Esophagus (tissue), 2 donors: ENCODE measurements at regions not wholly inside any gene's neighbourhood (a gene's known extent, or its start where the extent isn't known, plus 50 kb on each side); places are given as distances from the start of the nearest gene placed in this dataset.

Source experiments
- H3K27ac ChIP-seq, 2 donors: one replicate each; pipeline ENCODE4 v1.5.1; 2013; ENCODE audit warnings: low read depth in 2 of 2, mild to moderate bottlenecking in 2 of 2, inconsistent platforms in 1 of 2, low read length in 1 of 2, moderate library complexity in 1 of 2
- H3K27me3 ChIP-seq, 2 donors: one replicate each; pipeline ENCODE4 v1.6.1; 2013; ENCODE audit warnings: low read length in 2 of 2, control low read depth in 1 of 2, mild to moderate bottlenecking in 1 of 2; ENCODE audit not compliant: insufficient read depth in 2 of 2, control insufficient read depth in 1 of 2
- H3K36me3 ChIP-seq, 2 donors: one replicate each; pipeline ENCODE4 v1.6.1; 2013; ENCODE audit warnings: low read length in 1 of 2; ENCODE audit not compliant: control insufficient read depth in 2 of 2, insufficient read depth in 2 of 2
- H3K4me1 ChIP-seq, 2 donors: one replicate each; pipeline ENCODE4 v1.6.1; 2013; ENCODE audit warnings: low read length in 1 of 2; ENCODE audit not compliant: control insufficient read depth in 2 of 2, insufficient read depth in 2 of 2
- H3K4me3 ChIP-seq, 2 donors: one replicate each; pipeline ENCODE4 v1.5.1; 2013; ENCODE audit warnings: low read length in 2 of 2, mild to moderate bottlenecking in 2 of 2, low read depth in 1 of 2, moderate library complexity in 1 of 2
- H3K9me3 ChIP-seq, 2 donors: one replicate each; pipeline ENCODE4 v1.6.1; 2013; ENCODE audit warnings: mild to moderate bottlenecking in 2 of 2, low read depth in 1 of 2, low read length in 1 of 2, moderate library complexity in 1 of 2; ENCODE audit not compliant: control insufficient read depth in 2 of 2, insufficient read depth in 1 of 2
- WGBS, 2 donors: extraction: QIAGEN DNeasy Blood & Tissue Kit; methylation state at CpG; one replicate each; pipeline ENCODE4 v1.1.7; 2013; 5-methylcytosine and 5-hydroxymethylcytosine counted together
- donor health status: healthy with polysubstance abuse.
- donor health status: Bipolar disorder and iron deficiency.

DNA sequence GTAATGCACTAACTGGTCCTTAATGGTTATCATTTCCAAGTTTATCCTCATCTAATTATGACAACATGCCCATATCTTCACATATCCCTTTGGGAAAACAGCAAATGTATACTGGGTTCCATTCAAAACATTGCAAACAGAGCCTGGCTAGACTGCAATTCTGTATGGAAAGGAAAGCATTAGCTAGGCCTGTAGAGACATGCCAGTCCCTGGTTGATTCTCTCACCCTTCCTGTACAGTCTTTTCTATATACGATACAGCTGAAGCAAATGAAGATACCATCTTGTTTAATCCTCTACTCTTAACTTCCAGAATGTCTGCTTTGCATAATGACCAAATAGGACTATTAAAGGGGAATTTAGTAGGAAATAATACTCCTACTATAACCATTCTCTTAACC lies 294.4 kb upstream of the MC4R start:
- Histone ChIP-seq H3K4me1 (no peaks in the 10 kb centered on the region), H3K27ac (no peak overlapping the region), H3K27me3 (no peaks in the 10 kb centered on the region), H3K4me3 (no peak overlapping the region), H3K9me3 (no peaks in the 10 kb centered on the region), H3K36me3 (no peaks in the 10 kb centered on the region)
- WGBS, 2 donors, result 50 to 58% methylated on average over 1 of the region's 1 CpG

DNA sequence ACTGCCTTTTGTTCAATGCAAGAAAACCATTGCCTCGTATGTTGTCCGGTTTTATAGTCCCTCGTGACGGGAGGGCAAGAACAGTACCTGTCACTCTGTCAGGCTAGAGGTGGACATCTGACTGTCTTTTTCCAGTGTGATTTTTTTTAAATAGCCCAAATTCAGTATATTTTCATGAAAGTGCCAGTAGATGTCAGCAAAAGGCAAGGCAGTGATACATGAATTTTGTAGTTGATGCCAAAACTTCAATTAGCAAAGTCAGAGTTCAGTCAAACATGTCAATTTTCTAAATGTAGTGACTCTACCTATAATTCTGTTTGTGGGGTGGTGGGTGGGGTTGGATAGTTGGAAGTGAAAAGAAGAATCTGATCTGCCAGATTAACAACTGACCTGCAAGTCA lies 296.0 kb upstream of the MC4R start:
- Histone ChIP-seq H3K27ac (no peak overlapping the region), H3K4me3 (no peak overlapping the region), H3K9me3 (no peaks in the 10 kb centered on the region), H3K4me1 (no peaks in the 10 kb centered on the region), H3K27me3 (no peaks in the 10 kb centered on the region), H3K36me3 (no peaks in the 10 kb centered on the region)
- 89 to 91% methylated on average over 4 of the region's 4 CpGs for WGBS, 2 donors

DNA sequence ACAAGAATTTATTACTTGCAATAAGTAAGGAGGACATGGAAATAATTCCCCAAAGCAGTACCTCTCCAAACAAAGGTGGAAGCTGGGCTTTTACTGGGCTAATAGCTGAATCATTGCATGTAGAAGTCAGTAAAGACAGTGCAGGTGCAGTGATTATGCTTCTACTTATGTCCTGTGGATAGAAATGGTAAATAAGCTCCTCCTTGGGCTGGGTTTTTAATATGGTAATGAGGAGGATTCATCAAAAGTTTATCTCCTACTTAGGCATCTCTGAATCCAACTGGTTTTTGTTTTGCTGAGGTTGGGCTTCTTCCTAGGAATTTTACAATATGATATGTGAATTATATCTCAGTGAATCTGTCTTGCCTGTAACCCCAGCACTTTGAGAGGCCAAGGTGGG lies 297.4 kb upstream of the MC4R start:
- H3K9me3 ChIP-seq, result no peaks in the 10 kb centered on the region
- no peaks in the 10 kb centered on the region for H3K27me3 ChIP-seq
- H3K27ac ChIP-seq, result no peak overlapping the region
- H3K4me3 ChIP-seq, result no peak overlapping the region
- H3K36me3 ChIP-seq, result no peaks in the 10 kb centered on the region
- H3K4me1 ChIP-seq, result no peaks in the 10 kb centered on the region

DNA sequence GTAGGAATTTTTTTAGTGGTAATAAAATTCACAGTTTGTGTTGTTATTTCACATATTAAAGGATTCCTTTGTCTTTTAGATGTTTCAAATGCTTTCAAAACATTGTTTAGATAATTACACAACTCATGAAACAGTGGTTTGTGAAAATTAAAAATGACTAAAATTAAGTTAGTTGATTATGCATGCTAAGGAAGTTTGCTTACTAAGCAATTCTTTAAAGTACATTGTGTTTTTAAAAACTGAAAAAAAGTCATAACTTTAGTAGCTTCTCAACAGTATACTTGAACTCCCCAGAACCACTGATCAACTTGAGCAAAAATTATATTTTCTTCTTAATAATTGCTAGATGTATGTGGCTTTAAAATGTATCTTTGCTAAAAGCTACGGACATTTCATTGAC lies 298.4 kb upstream of the MC4R start:
- Histone ChIP-seq H3K27me3 (no peaks in the 10 kb centered on the region), H3K4me1 (no peaks in the 10 kb centered on the region), H3K4me3 (no peak overlapping the region), H3K36me3 (no peaks in the 10 kb centered on the region), H3K9me3 (no peaks in the 10 kb centered on the region), H3K27ac (no peak overlapping the region)
- 69 to 85% methylated on average over 1 of the region's 1 CpG for whole genome bisulfite sequencing, 2 donors

DNA sequence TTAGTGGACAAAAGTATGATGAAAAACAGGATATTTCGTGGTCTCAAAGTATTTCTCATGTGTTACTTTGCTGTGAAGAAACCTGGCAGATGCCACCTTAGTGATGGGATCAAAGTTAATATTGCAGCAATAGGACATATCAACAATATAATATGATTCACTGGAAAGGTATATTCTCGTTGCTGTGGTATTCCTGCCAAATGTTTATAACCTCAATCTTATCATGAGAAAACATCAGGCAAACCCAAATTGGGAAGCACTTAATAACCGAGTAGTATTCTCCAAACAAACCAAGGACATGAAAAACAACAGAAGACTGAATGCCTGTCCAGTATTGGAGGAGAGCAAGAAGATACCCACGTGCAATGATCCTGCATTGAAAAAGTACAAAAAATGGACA lies 302.6 kb upstream of the MC4R start:
- Histone ChIP-seq H3K4me3 (no peak overlapping the region), H3K27me3 (no peaks in the 10 kb centered on the region), H3K27ac (no peak overlapping the region), H3K4me1 (no peaks in the 10 kb centered on the region), H3K36me3 (no peaks in the 10 kb centered on the region), H3K9me3 (no peaks in the 10 kb centered on the region)
- WGBS, 2 donors, result 56 to 60% methylated on average over 4 of the region's 4 CpGs

DNA sequence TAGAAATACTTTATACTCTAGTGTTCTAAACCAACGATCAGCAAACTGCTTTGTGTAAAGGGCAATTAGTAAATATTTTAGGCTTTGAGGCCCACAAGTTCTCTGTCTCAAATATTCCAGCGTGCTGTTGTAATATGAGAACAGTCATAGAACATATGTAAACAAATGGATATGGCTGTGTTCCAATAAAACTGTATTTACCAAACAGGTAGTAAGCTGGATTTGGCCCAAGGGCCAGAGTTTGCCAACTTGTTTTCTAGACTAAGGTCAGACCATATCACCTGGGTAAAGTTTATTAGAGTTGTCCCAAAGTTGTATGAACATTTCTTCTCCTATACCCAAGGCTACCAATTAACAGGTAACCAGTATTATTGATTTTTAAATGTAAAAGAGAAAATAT lies 303.2 kb upstream of the MC4R start:
- Histone ChIP-seq H3K4me1 (no peaks in the 10 kb centered on the region), H3K9me3 (no peaks in the 10 kb centered on the region), H3K27ac (no peak overlapping the region), H3K27me3 (no peaks in the 10 kb centered on the region), H3K36me3 (no peaks in the 10 kb centered on the region), H3K4me3 (no peak overlapping the region)
- WGBS, 2 donors, result 54 to 60% methylated on average over 2 of the region's 2 CpGs

DNA sequence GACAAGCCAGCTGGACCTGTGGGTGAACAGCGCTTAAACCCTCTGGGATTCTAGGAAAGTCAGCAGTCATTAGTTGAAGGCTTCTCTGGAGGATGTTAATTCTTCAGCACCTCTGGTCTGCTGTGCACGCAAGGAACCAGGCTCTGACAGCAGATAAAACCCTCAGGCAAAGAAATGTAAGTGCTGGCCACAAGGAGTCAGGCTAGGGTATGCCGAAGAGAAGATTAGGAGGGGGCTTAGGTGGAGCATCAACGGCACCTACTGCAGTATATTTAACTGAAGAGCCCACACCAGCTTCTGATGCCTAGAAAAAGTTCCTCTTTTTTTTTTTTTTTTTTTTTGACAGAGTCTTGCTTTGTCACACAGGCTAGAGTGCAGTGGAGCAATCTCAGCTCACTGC lies 304.2 kb upstream of the MC4R start:
- Histone ChIP-seq H3K9me3 (no peaks in the 10 kb centered on the region), H3K36me3 (no peaks in the 10 kb centered on the region), H3K27me3 (no peaks in the 10 kb centered on the region), H3K4me3 (no peak overlapping the region), H3K27ac (no peak overlapping the region), H3K4me1 (no peaks in the 10 kb centered on the region)
- WGBS, 2 donors, result 53 to 60% methylated on average over 4 of the region's 4 CpGs

DNA sequence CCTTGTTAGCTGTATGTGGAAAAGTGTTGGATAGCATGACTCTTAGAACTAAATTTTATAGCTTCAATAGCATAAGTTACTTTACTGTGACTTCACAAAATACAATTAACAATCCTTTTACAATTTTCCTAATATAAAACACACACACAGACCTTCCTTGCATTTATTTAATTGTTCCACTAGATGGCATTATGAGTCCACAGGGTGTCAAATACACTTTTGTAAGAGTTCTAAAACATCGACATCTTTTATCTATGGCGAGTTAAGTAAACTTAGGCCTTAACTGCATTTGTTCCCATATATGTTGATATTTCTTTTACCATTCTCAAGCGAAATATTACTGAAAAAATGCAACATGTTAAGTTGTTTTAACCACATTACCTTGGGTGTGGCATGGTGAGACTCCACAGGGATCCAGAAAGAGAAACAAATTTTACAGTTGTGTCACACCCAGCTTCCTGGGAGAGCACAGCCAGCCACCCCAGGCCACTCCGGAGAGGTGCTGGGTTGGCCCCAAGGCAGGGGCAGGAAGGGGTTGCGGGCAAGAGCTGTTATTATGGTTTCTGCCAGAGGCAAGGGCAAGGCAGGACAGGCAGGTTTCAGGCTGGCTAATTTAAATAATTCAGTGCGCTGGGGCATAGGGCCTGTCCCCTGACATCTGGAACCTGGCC lies 312.4 kb upstream of the MC4R start:
- no peak overlapping the region for H3K4me3 ChIP-seq
- H3K4me1 ChIP-seq, result no peaks in the 10 kb centered on the region
- H3K27me3 ChIP-seq, result no peaks in the 10 kb centered on the region
- no peaks in the 10 kb centered on the region for H3K9me3 ChIP-seq
- H3K27ac ChIP-seq, result no peak overlapping the region
- WGBS, 2 donors, result 22 to 28% methylated on average over 6 of the region's 6 CpGs
- no peaks in the 10 kb centered on the region for H3K36me3 ChIP-seq

DNA sequence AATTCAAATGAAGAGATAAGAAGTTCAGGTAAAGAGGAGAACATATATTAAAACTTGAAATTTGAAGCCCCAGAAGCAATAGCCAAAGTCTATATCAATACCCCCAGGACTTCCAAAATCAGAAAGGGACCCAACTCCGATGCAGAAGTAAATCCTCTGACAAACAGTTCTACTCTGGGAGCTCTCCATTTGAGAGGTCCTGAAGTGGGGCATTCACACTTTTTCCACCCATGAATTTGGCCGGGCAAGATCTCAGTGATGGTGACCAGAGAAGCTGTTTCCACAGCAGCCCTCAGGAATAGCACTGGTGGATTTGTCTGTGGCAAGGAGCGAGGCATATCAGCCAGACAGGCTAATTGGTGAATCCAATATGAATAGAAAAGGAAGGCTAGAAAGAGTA lies 313.6 kb upstream of the MC4R start:
- H3K27ac ChIP-seq, result no peak overlapping the region
- no peak overlapping the region for H3K4me3 ChIP-seq
- H3K36me3 ChIP-seq, result no peaks in the 10 kb centered on the region
- H3K4me1 ChIP-seq, result no peaks in the 10 kb centered on the region
- H3K27me3 ChIP-seq, result no peaks in the 10 kb centered on the region
- 63 to 68% methylated on average over 3 of the region's 3 CpGs for WGBS, 2 donors
- no peaks in the 10 kb centered on the region for H3K9me3 ChIP-seq

DNA sequence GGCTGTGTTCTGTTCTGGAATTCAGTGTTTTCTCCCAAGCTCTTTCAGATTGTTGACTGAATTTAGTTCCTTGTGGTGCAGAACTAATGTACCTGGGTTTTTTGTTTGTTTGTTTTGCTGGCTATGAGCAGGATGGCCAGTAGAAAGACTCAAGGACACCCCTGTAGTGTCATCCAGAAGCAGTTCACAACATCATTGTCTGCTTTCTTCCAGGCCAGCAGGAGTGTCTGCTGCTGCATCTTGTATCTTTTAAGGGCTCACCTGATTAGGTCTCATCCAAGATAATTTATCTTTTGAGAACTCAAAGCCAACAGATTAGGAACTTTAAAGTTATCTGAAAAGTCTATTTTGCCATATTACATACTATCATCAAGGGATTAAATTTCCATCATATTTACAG lies 318.5 kb upstream of the MC4R start:
- Histone ChIP-seq H3K27ac (no peak overlapping the region), H3K4me3 (no peak overlapping the region), H3K36me3 (no peaks in the 10 kb centered on the region), H3K4me1 (no peaks in the 10 kb centered on the region), H3K27me3 (no peaks in the 10 kb centered on the region), H3K9me3 (no peaks in the 10 kb centered on the region)
